AG08395 (cell line): ENCODE measurements at regions not wholly inside any gene's neighbourhood (a gene's known extent, or its start where the extent isn't known, plus 50 kb on each side); places are given as distances from the start of the nearest gene placed in this dataset.
"Not testable (repeated sequence)": the region's sequence is repeated elsewhere in the genome, so short reads cannot be mapped to it uniquely, and the experiment has no call there.

Source experiments
- DNase-seq: peaks from one replicate; pipeline ENCODE4 v3.0.0; 2012; ENCODE audit warnings: mixed read lengths, low spot score

DNA sequence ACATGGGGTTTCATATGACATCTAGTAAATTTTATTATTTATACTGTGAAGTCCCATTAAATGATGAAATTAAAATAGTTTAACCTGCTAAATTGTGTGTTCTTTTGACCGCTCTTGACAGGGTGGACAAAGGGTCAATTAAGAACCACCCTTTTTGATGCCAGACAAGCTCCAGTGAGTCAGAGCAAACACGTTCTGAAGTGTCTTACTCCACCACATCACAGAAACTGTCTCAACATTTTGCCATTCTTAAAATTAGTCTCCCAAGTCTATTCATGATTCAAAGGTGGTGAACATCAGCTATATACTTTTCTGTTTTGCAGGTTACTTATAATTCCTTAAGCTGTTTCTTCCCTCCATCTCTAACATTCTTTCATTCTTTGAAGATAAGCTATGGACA, 142.1 kb downstream of the SPATA31A6 start:
- DNase-seq, result not testable (repeated sequence)

DNA sequence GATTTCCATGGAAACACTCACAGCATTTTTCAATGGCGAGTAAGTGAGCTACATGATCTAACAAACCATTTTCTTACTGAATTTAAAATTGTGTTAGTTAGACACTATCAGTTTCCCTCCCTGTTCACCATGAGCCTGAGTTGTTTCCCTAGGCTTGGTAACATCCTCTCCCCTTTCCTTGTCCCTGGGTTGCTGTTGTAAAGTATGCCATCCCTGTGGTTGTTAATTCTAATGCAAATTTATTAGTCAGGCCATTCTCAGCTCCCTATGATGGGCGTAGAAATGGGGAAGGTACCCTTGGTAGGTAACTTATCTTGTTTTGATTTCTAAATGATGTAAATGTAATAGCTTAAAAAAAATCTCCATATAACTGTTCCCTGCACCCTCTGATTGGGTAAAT, 143.0 kb downstream of the SPATA31A6 start:
- DNase-seq, result not testable (repeated sequence)

DNA sequence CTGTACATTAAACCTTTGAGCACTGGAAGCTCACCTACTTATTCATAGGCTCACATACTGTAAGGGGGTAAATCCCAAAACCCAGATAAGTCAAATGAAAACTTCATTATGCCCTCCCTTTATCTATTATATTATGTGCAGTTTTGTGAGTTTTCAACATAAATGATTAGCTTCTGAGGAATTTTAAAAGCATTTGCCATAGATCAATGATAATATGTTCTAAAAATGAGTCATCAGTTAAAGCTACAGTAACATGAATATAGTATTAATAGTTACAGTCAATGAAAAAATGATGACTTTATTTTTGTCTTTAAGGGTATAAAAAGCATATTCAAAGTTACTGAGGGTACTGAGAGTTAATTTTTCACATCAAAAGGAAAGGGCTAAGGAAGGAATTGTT, 151.9 kb downstream of the SPATA31A6 start:
- DNase-seq, result not testable (repeated sequence)

DNA sequence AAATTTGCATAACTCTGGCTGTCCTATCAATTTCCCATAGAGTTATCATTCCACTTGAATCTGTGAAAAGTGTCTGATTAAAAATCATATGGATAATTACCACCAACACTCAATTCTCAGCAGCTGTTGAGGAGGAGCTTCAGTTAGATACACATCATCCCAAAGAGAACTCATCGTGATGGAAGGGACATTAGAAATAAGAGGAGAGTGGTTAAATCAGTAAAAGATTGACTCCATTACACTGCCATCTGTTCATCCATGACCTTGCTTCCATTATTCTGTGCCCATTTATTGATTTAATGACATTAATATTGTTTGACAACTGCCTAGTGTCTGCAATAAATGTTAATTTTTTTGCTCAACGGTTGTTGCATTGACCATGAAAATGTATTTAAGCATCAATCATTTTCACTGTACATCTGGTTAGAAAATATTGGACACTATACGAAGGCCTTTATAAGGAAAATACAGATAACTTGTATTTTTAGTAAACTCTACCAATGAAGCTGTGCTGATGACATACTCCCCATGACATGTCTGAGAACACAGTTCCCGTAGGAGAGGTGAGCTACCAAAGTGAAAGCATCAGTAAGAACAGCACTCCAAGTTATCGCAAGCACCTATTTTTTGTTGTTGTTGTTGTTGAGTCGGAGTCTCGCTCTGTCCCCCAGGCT, 152.7 kb downstream of the SPATA31A6 start:
- not testable (repeated sequence) for DNase-seq

DNA sequence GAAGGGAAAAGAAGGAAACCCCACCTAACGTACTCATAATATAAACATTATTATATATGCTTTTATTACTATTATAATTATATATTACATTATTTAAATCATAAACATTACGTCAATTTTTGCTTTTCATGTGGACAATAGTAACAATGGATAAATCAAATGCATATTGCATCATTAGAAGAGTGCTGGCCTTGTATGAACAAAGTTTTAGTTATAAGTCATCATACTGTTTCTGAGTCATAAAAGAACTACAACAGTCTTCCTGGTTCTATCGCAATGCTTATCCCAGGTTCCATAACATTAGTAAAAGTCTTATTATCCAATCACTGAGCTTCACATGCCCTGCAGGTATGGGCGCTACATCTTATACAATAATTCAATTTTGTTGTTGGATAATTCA, 154.8 kb downstream of the SPATA31A6 start:
- not testable (repeated sequence) for DNase-seq

DNA sequence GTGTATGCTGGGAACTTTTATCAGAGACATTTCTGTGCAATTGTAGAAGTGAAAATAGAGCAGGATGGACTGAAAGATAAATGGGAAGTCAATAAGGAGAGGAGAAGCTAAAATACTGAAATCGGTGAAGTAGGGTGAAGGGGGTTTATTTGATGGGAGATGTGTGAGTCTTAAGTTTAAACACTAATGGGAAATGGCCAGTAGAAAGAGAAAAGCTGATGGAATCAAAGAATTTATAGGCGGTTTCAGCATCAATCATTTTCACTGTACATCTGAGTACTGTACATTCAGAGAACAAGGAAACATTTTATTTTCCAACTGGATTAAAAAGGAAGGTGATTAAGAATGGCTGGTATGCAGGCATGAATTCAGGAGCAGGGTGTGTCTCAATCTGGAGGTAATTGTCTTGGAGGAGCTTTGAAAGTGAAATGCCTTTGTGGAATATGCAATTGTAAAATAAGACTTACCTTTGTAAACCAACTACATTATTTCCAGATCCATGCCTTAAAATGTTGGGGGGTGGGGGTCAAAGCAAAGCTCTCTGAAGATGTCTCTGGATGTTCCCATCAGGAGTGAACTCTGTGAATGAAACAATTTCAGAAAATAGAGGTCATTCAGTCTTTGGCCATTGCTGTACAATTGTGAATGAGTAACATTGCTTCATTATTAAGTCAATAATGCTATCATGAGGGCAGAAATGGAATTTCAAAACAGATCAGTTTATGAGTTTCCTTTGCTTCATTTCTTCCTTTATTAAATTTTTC, 156.4 kb downstream of the SPATA31A6 start:
- not testable (repeated sequence) for DNase-seq

DNA sequence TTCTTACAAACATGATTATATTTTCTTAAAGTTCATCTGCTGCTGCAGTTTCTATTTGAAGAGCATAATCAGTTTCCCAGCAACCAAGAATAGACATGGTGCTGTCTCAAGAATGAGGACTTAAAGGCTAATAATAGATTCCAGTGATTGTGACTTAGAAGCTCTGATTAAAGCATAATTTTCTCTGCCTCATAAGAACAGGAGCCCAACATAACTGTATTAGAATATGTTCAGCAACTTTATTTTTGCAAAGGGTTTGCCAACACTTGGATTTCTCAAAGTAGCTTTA, 156.9 kb downstream of the SPATA31A6 start:
- DNase-seq, result not testable (repeated sequence)

DNA sequence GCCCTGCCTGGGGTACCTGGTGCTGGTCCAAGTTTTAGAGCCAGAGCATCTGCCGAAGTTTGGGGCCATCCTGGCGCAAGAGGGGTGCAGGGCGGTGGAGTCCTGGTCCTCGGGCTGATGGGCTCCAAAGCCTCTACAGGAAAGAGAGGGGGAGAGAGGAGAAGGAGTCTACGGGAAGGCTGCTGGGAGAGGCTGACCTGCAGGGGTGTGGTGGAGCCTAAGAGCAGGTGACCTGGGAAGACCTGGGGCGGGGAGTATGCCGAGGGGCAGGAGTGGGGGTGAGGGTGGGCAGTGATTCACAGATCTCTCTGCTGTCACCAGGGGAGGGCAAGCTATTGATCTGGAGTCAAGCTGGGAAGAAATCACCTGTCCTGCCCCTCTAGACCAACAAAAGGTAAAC, 158.4 kb downstream of the SPATA31A6 start:
- DNase-seq, result not testable (repeated sequence)

DNA sequence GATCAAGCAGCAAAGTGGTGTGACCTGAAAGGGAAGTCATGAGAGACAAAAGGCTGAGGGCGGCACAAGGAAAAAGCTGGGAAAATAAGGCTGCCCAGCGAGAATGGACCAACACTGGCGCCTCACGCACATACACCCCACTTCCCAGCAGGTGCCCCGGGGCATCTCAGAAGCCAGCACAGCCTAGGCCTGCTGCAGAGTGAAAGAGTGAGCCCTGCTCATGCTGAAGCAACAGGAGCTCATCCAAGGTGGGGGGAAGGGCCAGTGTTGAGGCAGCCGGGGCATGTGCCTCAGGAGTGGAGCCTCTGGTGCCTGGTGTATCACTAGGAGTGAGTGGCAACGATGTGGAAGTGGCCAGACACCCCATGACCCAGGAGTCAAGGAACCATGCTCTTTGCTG, 158.8 kb downstream of the SPATA31A6 start:
- not testable (repeated sequence) for DNase-seq

DNA sequence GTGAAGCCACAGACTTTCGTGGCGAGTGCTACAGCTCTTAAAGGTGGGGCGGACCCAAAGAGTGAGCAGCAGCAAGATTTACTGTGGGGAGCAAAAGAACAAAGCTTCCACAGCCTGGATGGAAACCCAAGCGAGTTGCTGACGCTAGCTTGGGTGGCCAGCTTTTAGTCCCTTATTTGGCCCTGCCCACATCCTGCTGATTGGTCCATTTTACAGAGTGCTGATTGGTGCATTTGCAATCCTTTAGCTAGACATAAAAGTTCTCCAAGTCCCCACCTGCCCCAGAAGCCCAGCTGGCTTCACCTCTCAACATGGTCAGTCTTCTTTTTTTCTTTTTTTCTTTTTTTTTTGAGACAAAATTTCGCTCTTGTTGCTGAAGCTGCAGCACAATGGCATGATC, 161.0 kb downstream of the SPATA31A6 start:
- not testable (repeated sequence) for DNase-seq

DNA sequence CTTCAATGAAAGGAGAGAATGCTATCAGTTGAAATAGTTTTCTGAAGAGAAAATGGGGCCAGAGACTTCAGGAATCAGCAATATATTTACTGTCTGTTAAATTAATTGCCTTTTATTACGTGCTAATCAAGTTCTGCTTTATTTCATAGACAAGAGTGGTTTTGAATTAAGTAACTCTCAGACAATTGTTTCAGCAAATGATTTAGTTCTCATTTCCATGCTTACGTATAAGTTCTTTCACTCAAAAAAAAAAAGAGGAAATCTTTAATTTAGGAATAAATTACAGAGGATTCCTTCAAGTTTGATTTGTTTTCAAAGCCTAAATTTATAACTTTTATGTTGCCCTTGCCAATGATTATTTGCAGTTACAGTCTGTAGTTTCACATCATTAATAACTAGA, 163.5 kb downstream of the SPATA31A6 start:
- not testable (repeated sequence) for DNase-seq

DNA sequence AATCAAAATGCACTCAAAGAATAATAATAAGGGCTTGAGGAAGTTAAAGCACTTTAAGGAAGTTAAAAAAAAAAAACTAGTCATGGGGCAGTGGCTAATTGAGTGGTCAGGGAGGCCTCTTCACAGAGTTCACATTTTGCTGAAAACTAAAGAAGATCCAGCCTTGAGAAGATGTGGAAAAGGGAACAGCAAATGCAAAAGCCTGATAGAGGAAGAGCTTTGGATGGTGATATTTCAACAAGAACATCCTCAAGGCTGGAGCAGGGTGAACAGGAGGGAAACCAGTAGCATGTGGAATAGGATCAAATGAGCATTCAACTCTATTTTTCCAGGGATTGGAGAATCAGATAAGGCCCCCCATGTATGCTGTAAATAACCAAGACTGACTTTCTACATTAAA, 165.7 kb downstream of the SPATA31A6 start:
- DNase-seq, result not testable (repeated sequence)

DNA sequence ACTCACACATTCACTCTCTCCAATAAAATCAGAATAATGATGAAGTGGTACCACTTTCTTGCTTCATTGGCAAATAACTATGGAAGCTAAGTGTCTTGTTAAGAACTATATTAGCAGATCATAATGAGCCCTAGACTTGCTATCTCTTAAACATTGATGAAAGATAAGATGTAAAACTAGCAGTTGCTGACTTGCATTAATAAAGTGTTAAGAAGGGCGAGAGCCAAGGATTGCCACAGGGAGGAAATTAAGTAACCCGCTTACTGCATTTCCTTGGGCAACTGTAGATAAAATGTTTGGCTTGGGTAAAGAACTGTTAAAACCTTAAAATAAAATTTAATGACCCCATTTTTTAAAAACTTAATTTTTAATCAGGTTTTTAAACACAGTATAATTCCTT, 167.0 kb downstream of the SPATA31A6 start:
- DNase-seq, result not testable (repeated sequence)

DNA sequence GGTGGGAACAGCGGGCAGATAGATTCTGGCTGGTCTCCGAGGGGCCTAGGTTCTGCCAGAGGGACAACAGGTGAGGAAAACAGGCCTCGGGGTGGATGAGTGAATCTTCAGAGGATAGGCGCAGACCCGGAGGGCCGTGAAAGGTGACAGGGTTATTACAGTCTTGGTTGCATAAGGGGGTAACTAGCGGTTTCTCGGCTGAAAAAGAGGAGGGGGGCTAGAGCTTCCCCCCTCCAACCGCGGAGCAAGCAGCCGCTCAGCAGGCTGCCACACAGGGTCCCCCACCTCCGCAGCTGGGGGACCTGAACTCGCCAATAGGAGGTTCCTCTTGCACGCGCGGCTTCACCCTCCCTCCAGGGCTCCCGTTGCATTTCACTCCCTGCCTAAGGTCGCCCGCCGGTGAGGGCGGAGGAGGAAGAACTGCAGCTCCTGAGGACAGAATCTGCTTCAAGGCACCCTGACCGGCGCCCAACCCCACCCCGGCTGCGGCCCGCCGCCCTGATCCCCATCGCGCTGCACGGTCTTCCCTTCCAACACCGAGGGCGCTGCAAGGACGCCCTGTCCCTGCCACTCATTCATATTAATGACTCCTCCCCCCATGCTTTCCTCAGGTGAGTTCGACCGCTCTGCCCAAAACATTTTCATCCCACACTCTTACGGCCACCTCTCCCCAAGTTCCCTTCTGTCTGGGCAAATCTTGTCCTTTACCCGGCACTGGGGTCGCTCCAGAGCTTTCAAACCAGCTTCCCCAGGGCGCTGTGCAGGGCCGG, 174.3 kb downstream of the SPATA31A6 start:
- not testable (repeated sequence) for DNase-seq

DNA sequence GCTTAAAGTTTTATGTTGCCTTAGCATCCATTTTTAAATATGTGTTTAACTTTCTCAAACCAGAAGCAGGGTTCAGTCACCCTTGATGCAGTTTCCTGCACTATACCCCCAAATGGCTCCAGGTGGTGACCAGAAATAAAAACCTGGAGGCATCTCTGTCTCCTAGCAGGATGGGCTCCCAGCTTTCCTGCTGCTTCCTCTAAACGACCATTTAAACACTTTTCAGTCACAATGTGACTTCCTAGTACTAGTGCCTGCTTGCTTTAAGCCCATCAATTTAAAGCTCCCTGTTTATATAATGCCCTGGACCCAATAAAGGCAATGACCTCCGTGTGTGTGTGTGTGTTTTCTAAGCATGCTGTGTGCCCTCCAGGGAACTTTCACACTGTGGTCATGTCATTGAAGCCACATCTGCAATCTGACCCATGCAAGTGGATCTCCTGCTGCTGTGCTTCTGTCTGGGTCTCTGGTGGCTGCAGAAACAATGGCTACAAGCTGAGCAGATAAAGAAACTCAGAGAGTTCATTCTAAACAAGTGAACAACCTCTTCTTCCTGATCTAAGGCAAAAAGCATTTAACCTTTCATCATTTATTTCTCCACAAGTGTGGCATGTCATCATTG, 175.3 kb downstream of the SPATA31A6 start:
- not testable (repeated sequence) for DNase-seq

DNA sequence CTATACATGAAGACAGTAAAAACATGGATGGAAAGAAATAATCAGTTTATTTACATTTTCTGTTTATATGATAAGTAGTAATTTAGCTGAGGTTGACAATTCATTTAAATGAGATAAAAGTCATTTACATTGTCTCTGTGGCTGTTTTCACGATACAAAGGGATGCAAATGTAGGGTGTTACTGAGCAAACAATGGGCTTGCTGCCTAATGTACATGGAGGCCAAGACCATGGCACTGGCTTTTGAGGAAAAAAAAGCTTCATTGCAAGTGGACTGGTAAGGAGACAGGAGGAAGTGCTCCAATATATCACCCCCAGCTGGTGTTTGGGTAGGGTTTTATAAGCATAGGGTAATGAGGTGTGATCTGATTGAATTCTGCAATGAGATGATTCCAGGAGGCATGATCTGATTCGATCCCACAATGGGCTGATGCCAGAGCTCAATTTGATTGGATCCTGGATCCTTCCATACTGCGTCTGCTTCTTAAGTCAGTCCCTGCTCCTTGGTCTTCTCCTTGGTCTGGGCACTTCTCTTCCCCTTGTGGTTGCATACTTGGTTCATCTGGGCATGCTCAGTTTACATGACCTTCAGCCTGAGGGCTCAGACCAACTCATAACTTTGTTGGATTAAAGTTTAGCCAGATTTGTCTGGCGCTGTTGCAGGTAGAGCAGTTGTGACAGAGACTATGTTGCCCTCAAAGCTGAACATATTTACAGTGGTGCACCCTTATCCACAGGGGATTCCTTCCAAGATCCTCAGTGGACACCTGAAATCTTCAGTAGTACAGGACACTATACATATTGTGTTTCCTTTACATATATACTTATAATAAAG, 181.2 kb downstream of the SPATA31A6 start:
- DNase-seq, result not testable (repeated sequence)

DNA sequence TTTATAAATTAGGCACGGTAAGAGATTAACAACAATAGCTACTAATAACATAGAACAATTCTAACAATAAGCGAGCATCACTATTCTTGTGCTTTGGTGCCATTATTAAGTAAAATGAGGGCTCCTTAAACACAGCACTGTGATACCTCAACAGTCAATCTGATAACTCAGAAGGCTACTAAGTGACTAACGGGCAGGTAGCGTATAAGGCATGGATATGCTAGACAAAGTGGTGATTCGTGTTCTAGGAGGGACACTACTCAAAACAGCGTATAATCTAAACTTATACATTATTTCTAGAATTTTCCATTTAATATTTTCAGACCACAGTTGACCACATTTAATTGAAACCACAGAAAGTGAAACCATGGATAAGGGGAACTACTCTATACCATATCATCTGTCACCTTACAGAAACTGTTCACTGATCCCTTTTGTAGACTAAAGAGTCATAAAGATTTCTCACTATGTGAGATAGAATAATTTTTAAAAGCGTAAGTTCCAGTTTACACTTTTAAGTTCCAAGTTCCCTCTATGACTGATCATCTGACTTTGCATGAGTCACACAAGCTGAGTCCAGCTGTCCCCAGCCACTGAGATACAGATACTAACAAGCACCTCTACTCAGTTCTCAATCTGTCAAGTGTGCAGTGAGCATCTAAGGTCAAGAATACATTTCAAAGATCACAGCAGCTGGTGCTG, 181.9 kb downstream of the SPATA31A6 start:
- DNase-seq, result not testable (repeated sequence)

DNA sequence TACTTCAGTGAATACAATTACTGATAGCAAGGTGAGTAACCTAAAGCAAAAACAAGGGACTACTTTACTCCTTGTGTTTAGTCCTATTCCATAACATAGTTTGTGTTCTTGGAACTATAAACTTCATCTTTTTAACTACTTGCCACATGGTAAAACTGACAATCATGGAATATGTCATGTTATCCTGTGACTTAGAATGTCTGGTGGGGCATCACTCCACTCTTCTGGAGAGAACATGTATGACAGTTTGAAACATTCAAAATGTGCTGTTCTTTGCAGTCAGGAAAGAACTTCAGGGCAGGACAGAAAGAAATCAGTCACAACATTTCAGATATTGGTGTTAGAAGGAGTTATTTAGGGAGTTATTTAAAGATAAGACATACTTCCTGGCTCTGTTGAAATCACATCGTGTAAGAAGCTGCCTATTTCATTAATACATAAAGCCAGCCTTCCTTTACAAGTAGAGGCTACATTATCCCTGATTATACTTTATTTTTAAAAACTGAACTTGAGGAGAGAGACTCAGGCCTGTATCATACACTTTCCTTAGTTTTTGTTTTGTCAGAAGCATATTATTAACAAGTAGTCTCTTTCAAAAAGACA, 184.9 kb downstream of the SPATA31A6 start:
- DNase-seq, result not testable (repeated sequence)

DNA sequence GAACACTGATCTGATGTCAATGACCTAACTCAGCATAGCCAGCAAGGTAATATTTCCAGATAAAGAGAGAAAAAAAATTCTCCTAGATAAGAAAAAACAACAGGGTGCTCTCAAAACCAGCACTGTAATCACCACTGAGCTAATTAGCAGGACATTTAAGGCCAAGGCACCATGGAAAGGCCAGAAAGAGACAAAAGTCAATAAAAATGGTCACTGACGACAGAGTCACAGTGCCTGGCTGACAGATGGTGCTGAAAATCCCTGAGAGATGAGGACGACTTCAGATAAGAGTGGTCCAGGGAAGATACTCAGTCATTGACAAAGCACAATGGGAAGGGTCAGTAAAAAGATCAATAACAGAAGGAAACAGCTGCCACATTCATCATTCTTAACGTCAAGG, 186.7 kb downstream of the SPATA31A6 start:
- DNase-seq, result not testable (repeated sequence)

DNA sequence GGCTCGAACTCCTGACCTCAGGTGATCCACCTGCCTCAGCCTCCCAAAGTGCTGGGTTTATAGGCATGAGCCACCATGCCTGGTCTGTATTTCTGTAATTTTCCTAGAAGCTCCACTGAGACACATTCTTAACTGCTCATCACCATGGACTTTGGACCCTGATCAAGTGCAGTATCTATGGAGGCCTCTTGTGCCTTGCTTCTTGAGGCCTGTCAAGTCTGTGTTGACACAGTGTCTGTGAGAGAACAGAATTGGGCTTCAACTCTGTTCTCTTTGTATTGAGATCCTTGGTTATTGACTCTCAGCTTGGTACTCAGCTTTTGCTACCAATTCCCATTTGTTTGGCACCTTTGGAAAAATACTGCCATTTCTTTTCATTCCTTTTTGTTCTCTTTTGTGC, 188.0 kb downstream of the SPATA31A6 start:
- DNase-seq, result not testable (repeated sequence)
